IPS-20b (cell line): ENCODE measurements at regions not wholly inside any gene's neighbourhood (a gene's known extent, or its start where the extent isn't known, plus 50 kb on each side); places are given as distances from the start of the nearest gene placed in this dataset.
"Not testable (repeated sequence)": the region's sequence is repeated elsewhere in the genome, so short reads cannot be mapped to it uniquely, and the experiment has no call there.

Experiments used
- H3K27ac ChIP-seq: one replicate; pipeline ENCODE4 v1.5.1; 2013; ENCODE audit warnings: low read length
- H3K27me3 ChIP-seq: 2 replicates; pipeline ENCODE4 v1.6.1; 2013; ENCODE audit warnings: mild to moderate bottlenecking, low read length, inconsistent platforms; ENCODE audit not compliant: insufficient read depth
- H3K36me3 ChIP-seq: 2 replicates; pipeline ENCODE4 v1.6.1; 2013; ENCODE audit warnings: low read depth, mild to moderate bottlenecking, inconsistent platforms, low read length, moderate library complexity; ENCODE audit not compliant: insufficient read depth
- H3K4me1 ChIP-seq: 2 replicates; pipeline ENCODE4 v1.6.1; 2013; ENCODE audit warnings: mild to moderate bottlenecking, control low read depth, inconsistent platforms, low read length, moderate library complexity; ENCODE audit not compliant: insufficient read depth
- H3K4me3 ChIP-seq: 2 replicates; pipeline ENCODE4 v1.5.1; 2013; ENCODE audit warnings: mild to moderate bottlenecking, low read length, inconsistent platforms
- H3K9ac ChIP-seq: 2 replicates; pipeline ENCODE4 v1.6.1; 2013; ENCODE audit warnings: low read depth, mild to moderate bottlenecking, inconsistent platforms, low read length, moderate library complexity
- H3K9me3 ChIP-seq: 2 replicates; pipeline ENCODE4 v1.6.1; 2013; ENCODE audit warnings: mild to moderate bottlenecking, low read depth, low read length, inconsistent platforms; ENCODE audit not compliant: insufficient read depth

- H3K27me3 ChIP-seq, result no peaks in the 10 kb centered on the region
- no peaks in the 10 kb centered on the region for H3K4me1 ChIP-seq
- no peaks in the 10 kb centered on the region for H3K36me3 ChIP-seq
- no peak overlapping the region for H3K27ac ChIP-seq
- H3K9ac ChIP-seq, result no peak overlapping the region
- H3K9me3 ChIP-seq, result no peaks in the 10 kb centered on the region; the same call in 1 of the 2 replicates
- no peak overlapping the region for H3K4me3 ChIP-seq
Measured at GRCh38 chr13:83780227-83780626, 102.0 kb downstream of the SLITRK1 start.

GRCh38 chr13:83773961-83774360, 108.3 kb downstream of the SLITRK1 start:
- Histone ChIP-seq H3K9me3 (no peaks in the 10 kb centered on the region), H3K36me3 (no peaks in the 10 kb centered on the region), H3K27ac (no peak overlapping the region), H3K4me1 (no peaks in the 10 kb centered on the region), H3K4me3 (no peak overlapping the region), H3K9ac (no peak overlapping the region), H3K27me3 (no peaks in the 10 kb centered on the region)

- H3K27ac ChIP-seq, result no peak overlapping the region
- H3K4me3 ChIP-seq, result no peak overlapping the region
- no peaks in the 10 kb centered on the region for H3K27me3 ChIP-seq
- no peaks in the 10 kb centered on the region for H3K9me3 ChIP-seq
- H3K36me3 ChIP-seq, result no peaks in the 10 kb centered on the region
- H3K4me1 ChIP-seq, result no peaks in the 10 kb centered on the region
- no peak overlapping the region for H3K9ac ChIP-seq
Measured at GRCh38 chr13:83765796-83766195, 116.5 kb downstream of the SLITRK1 start.

- H3K4me3 ChIP-seq, result no peak overlapping the region
- H3K27me3 ChIP-seq, result no peaks in the 10 kb centered on the region
- H3K4me1 ChIP-seq, result no peaks in the 10 kb centered on the region
- no peak overlapping the region for H3K9ac ChIP-seq
- H3K27ac ChIP-seq, result no peak overlapping the region
- H3K36me3 ChIP-seq, result no peaks in the 10 kb centered on the region
- no peaks in the 10 kb centered on the region for H3K9me3 ChIP-seq
Measured at GRCh38 chr13:83761631-83762030, 120.6 kb downstream of the SLITRK1 start.

- H3K4me3 ChIP-seq, H3K9ac ChIP-seq, H3K27ac ChIP-seq, H3K9me3 ChIP-seq, H3K4me1 ChIP-seq, H3K36me3 ChIP-seq, H3K27me3 ChIP-seq: not testable (repeated sequence)
Measured at GRCh38 chr13:83755210-83755609, 127.1 kb downstream of the SLITRK1 start.

- H3K9ac ChIP-seq, result no peak overlapping the region
- no peaks in the 10 kb centered on the region for H3K4me1 ChIP-seq
- no peaks in the 10 kb centered on the region for H3K9me3 ChIP-seq
- H3K36me3 ChIP-seq, result no peaks in the 10 kb centered on the region
- H3K27ac ChIP-seq, result no peak overlapping the region
- no peak overlapping the region for H3K4me3 ChIP-seq
- no peaks in the 10 kb centered on the region for H3K27me3 ChIP-seq
Measured at GRCh38 chr13:83753912-83754624, 128.2 kb downstream of the SLITRK1 start.

- H3K9me3 ChIP-seq, result no peaks in the 10 kb centered on the region
- H3K36me3 ChIP-seq, result no peaks in the 10 kb centered on the region
- H3K4me1 ChIP-seq, result no peaks in the 10 kb centered on the region
- no peak overlapping the region for H3K4me3 ChIP-seq
- no peak overlapping the region for H3K9ac ChIP-seq
- no peak overlapping the region for H3K27ac ChIP-seq
- H3K27me3 ChIP-seq, result no peaks in the 10 kb centered on the region
Measured at GRCh38 chr13:83752141-83752540, 130.1 kb downstream of the SLITRK1 start.

GRCh38 chr13:83740622-83741021, 141.7 kb downstream of the SLITRK1 start:
- Histone ChIP-seq H3K9ac (no peak overlapping the region), H3K27me3 (no peaks in the 10 kb centered on the region), H3K36me3 (no peaks in the 10 kb centered on the region), H3K9me3 (no peaks in the 10 kb centered on the region), H3K4me3 (no peak overlapping the region), H3K4me1 (no peaks in the 10 kb centered on the region), H3K27ac (no peak overlapping the region)

GRCh38 chr13:83738407-83738806, 143.9 kb downstream of the SLITRK1 start:
- no peaks in the 10 kb centered on the region for H3K9me3 ChIP-seq
- no peaks in the 10 kb centered on the region for H3K27me3 ChIP-seq
- no peaks in the 10 kb centered on the region for H3K36me3 ChIP-seq
- peaks cover 5% of the 10 kb centered on the region; the same call in 1 of the 2 replicates for H3K4me1 ChIP-seq
- no peak overlapping the region for H3K27ac ChIP-seq
- H3K4me3 ChIP-seq, result no peak overlapping the region
- H3K9ac ChIP-seq, result no peak overlapping the region

GRCh38 chr13:83733293-83733692, 149.0 kb downstream of the SLITRK1 start:
- H3K9me3 ChIP-seq, result no peaks in the 10 kb centered on the region
- H3K4me3 ChIP-seq, result no peak overlapping the region
- no peak overlapping the region for H3K27ac ChIP-seq
- H3K36me3 ChIP-seq, result no peaks in the 10 kb centered on the region
- H3K9ac ChIP-seq, result no peak overlapping the region
- H3K4me1 ChIP-seq, result peaks cover 12% of the 10 kb centered on the region; the same call in 1 of the 2 replicates
- no peaks in the 10 kb centered on the region for H3K27me3 ChIP-seq

GRCh38 chr13:83732755-83733154, 149.5 kb downstream of the SLITRK1 start:
- Histone ChIP-seq H3K36me3 (no peaks in the 10 kb centered on the region), H3K9ac (no peak overlapping the region), H3K4me1 (peaks cover 12% of the 10 kb centered on the region; the same call in 1 of the 2 replicates), H3K27ac (no peak overlapping the region), H3K4me3 (no peak overlapping the region), H3K27me3 (no peaks in the 10 kb centered on the region), H3K9me3 (no peaks in the 10 kb centered on the region)

- Histone ChIP-seq H3K36me3 (no peaks in the 10 kb centered on the region), H3K9me3 (no peaks in the 10 kb centered on the region), H3K27ac (no peak overlapping the region), H3K4me3 (no peak overlapping the region), H3K27me3 (no peaks in the 10 kb centered on the region), H3K9ac (no peak overlapping the region), H3K4me1 (peaks cover 15% of the 10 kb centered on the region; the same call in 1 of the 2 replicates)
Measured at GRCh38 chr13:83731113-83731512, 151.2 kb downstream of the SLITRK1 start.
